GM12865 (cell line): ENCODE measurements at regions not wholly inside any gene's neighbourhood (a gene's known extent, or its start where the extent isn't known, plus 50 kb on each side); places are given as distances from the start of the nearest gene placed in this dataset.

Experiments
- DNase-seq: peaks from one replicate; pipeline ENCODE4 v3.0.0; 2010; ENCODE audit warnings: low read depth
- H3K4me3 ChIP-seq: 2 replicates; pipeline ENCODE4 v1.5.1; 2011; ENCODE audit warnings: mild to moderate bottlenecking, low read depth, low read length, control low read depth
- TF ChIP-seq, protein P1 (sequence below): IDR thresholded peaks from 2 replicates; pipeline ENCODE4 v1.5.1; 2011; ENCODE audit warnings: low read length, control low read depth, low read depth, inconsistent platforms; ENCODE audit not compliant: insufficient read depth; ENCODE audit errors: missing control alignments

DNA sequence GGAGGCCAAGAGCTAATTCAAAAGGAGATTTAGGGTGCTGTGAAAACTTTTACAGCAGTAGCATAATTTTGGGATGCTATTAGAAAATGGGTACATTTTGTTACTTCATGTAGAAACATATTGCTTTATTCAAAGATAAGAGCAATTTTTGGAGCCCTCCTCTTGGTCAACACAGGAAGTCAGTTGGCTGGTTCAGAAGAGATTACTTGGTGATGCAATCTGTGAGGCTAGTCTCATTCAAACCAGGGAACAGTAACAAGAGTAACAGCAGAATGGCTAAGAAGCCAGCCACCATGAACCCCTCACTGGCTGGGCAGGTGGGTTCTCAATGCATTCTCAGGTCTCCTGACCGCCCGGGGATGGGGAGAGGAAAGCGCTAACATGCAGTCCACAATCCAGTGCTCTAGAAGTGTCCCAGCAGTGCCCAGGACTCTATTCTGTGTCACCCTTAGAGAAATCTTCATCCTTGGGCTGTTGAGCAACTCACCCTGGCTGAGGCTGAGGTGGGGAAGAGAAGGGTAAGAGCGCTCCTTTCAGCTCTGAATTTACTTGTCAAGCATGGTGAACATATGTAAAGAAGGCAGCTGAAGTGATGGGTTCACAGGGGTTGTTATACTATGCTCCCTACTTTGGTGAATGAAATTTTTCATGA is 262.2 kb upstream of the UBASH3B start:
- H3K4me3 ChIP-seq, result no peak overlapping the region
- TF ChIP-seq, protein P1, sequence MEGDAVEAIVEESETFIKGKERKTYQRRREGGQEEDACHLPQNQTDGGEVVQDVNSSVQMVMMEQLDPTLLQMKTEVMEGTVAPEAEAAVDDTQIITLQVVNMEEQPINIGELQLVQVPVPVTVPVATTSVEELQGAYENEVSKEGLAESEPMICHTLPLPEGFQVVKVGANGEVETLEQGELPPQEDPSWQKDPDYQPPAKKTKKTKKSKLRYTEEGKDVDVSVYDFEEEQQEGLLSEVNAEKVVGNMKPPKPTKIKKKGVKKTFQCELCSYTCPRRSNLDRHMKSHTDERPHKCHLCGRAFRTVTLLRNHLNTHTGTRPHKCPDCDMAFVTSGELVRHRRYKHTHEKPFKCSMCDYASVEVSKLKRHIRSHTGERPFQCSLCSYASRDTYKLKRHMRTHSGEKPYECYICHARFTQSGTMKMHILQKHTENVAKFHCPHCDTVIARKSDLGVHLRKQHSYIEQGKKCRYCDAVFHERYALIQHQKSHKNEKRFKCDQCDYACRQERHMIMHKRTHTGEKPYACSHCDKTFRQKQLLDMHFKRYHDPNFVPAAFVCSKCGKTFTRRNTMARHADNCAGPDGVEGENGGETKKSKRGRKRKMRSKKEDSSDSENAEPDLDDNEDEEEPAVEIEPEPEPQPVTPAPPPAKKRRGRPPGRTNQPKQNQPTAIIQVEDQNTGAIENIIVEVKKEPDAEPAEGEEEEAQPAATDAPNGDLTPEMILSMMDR, result no peak
- DNase-seq, result no peak

DNA sequence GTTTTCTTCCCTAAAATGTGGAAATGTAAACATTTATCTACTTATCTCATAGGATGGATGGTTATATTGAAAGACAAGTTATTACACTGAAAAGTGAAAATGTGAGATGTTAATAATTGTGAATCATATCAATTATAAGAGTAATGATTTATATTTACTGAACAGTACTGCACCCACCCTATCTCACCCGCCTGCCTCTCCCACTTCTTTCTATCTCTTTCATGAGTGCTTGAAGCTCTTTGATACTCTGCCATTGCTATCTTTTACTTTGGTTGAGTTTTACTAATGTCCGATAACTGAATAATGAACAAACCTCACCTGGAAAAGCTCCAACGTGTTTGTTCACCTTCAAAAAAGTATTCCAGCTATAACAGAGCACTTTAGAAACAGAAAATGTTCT is 263.0 kb upstream of the UBASH3B start:
- H3K4me3 ChIP-seq, result no peak overlapping the region
- TF ChIP-seq, protein P1, result no peak
- no peak for DNase-seq

DNA sequence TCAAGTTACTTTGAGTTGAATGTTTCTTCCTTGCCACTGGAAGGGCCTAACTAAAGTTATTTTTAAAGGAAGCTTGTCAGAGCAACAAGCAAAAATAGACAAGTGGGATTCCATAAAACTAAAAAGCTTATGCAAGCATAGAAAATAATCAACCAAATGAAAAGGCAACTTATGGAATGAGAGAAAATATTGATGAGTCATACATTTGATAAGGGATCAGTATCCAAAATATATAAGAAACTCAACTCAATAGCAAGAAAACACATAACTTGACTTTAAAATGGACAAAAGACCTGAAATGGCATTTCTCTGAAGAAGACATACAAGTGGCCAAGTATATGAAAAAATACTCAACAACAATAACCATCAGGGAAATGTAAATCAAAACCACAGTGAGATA is 264.5 kb upstream of the UBASH3B start:
- H3K4me3 ChIP-seq, result no peak overlapping the region
- TF ChIP-seq, protein P1, result no peak
- no peak for DNase-seq

DNA sequence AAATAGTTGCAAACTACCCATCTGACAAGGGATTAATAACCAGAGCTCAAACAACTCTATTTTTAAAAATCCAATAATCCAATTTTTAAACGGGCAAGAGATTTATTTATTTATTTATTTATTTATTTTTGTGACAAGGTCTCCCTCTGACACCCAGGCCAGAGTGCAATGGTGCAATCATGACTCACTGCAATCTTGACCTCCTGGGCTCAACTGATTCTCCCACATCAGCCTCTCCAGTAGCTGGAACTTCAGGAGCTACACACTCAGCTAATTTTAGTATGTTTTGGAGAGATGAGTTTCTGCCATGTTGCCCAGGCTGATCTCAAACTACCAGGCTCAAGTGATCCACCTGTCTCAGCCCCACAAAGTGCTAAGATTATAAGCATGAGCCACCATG is 267.2 kb upstream of the BLID start:
- no peak for DNase-seq
- no peak overlapping the region for H3K4me3 ChIP-seq

DNA sequence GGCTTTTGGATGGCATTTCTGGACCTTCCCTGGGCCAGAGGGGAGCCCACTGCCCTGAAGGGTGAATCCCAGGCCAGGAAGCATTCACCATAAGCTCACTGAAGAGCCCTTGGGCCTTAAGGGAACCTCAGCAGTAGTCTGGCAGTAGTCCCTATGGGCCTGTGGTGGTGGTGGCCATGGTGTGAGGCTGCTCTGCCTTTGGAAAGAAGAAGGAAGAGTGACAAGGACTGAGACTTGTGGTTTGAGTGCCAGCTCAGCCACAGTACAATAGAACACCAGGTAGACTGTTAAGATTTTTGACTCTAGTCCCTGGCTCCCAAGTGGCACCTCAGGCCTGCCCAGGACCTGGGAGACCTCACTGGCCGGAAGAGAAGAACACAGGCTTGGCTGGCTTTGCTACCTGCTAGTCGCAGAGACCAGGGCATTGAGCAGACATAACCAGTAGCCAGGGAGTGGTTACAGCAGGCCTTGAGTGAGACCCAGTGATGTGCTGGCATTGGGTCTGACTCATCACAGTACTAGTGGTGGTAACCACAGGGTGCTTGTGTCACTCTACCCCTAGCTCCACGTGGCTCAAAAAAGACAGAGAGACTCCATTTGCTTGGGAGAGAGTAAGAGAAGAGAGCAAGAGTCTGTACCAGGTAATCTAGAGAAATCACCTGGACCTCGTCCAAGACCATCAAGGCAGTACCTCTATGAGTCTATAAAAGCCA is 259.8 kb upstream of the BLID start:
- TF ChIP-seq, protein P1, result no peak
- peak; percentile 68 for DNase-seq

More for the DNA sequence above, 267.2 kb upstream of the BLID start:
- TF ChIP-seq, protein P1, result no peak

DNA sequence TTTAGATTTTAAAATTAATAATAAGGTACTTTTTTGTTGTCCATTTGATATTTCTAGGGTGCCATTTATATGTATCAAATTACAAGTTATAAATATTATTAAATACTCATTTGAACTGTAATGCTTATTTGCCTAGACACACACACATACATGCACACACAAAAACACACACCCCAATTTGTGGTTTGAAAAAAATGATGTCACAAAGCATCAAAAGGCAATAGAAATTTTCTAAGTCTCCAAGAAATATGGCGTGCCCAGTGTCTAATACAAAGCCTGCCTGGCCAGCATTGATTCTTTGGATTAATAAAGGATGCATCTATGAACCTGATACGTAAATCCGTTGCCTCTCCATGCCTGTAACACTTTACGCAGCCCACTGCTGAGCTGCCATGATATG is 252.8 kb upstream of the BLID start:
- no peak overlapping the region for H3K4me3 ChIP-seq
- TF ChIP-seq, protein P1, result no peak
- no peak for DNase-seq

More for the DNA sequence above, 259.8 kb upstream of the BLID start:
- H3K4me3 ChIP-seq, result no peak overlapping the region

DNA sequence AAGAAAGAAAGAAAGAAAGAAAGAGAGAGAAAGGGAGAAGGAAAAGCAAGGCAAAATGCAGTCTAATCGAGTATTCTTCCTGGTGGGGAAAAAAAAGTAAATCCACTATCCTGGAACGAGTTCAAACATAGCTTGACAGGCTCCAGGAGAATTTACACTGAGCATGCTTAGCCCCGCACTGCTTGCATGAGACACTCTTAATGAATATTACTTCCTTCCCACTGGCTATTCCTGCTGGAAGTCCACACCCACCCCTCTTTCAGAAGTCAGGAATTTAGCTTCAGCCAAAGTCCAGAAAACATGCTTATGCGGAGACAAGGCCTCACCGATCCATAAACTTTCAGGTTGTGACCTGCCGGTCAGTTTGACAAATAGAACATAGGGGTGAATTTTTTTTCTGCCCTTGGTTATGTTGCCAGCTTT is 251.8 kb upstream of the BLID start:
- TF ChIP-seq, protein P1, result no peak
- H3K4me3 ChIP-seq, result no peak overlapping the region
- DNase-seq, result no peak
